Left lung (tissue), 4 donors: ENCODE measurements at regions not wholly inside any gene's neighbourhood (a gene's known extent, or its start where the extent isn't known, plus 50 kb on each side); places are given as distances from the start of the nearest gene placed in this dataset.

Experiments
- ATAC-seq: fragments of 200-7000 bp; cut with Tn5 transposase; one replicate; pipeline ENCODE4 v1.9.1; 2020; ENCODE audit warnings: moderate library complexity
- DNase-seq, 4 donors: peaks; one replicate each; pipeline ENCODE4 v3.0.0-alpha.2; 2013 to 2020
- H3K27ac ChIP-seq, 2 donors: fragments of 200-600 bp; sonication (generic) in 1 of 2; one replicate each; pipeline versions ENCODE4 v1.5.0 to v1.8.0; 2020 to 2021
- H3K27me3 ChIP-seq, 2 donors: fragments of 200-600 bp; sonication (generic) in 1 of 2; one replicate each; pipeline versions ENCODE4 v1.5.0 to v1.8.0; 2020 to 2021
- H3K36me3 ChIP-seq, 2 donors: fragments of 200-600 bp; sonication (generic) in 1 of 2; one replicate each; pipeline versions ENCODE4 v1.5.0 to v1.8.0; 2020 to 2021
- H3K4me1 ChIP-seq, 2 donors: fragments of 200-600 bp; one replicate each; pipeline ENCODE4 v1.8.0; 2021
- H3K4me3 ChIP-seq, 2 donors: fragments of 200-600 bp; sonication (generic) in 1 of 2; one replicate each; pipeline versions ENCODE4 v1.5.0 to v1.8.0; 2020 to 2021; ENCODE audit warnings: mild to moderate bottlenecking in 1 of 2
- H3K9me3 ChIP-seq, 2 donors: fragments of 200-600 bp; sonication (generic) in 1 of 2; one replicate each; pipeline versions ENCODE4 v1.5.0 to v1.8.0; 2020 to 2021
- intact Hi-C, 2 donors: fragments of 100-400 bp; cut with DNase I; formaldehyde crosslinking; loops; one replicate each; pipeline versions ENCODE4 v1.11.2 to v1.14.2; 2022
- TF ChIP-seq, protein P1 (sequence below), 2 donors: fragments of 200-600 bp; sonication (generic) in 1 of 2; IDR thresholded peaks; one replicate each; pipeline versions ENCODE4 v1.5.0 to v1.8.0; 2021; ENCODE audit warnings: antibody characterized with exemption in 2 of 2
- donor health status: DM: no; HTN: yes; CAD: no.
- donor health status: DM: no; HTN: no; CAD: no.

DNA sequence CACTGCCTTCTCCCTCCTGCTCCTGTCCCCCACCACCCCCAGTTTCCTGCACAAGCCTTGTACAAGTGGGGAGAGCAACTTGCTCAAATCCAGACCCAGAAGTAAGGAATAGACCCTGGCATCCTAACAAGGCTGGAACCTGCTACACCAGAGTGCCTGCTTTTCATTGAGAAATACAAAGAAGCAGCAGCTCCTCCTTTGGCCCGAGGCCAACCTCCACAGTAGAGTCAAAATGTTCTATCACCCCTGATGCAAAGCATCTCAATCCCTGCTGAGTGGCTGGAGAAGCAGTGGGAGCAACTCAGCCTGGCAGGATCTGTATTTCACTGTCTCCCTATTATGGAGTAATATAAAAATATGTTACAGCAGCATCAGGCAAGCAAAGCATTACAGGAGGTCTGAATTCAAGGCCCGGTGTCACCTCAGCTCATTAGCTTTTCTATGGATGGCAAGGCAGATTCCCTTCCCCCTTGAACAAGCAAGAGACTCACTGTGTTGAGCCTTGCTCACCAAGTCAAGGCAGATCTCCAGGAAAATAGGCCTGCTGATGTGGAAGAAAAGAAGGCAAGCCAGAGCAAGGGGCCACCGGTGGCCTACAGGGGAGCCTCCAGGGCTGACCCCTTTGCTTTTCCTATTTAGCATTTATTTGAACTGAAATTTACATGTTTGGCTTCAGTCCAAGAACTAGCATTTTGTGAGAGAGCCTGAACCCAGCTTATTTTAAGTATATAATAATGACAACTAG lies 186.3 kb upstream of the EGLN3 start:
- peaks cover 0 to 7% of the 10 kb centered on the region in 2 donors for H3K9me3 ChIP-seq
- TF ChIP-seq, protein P1, sequence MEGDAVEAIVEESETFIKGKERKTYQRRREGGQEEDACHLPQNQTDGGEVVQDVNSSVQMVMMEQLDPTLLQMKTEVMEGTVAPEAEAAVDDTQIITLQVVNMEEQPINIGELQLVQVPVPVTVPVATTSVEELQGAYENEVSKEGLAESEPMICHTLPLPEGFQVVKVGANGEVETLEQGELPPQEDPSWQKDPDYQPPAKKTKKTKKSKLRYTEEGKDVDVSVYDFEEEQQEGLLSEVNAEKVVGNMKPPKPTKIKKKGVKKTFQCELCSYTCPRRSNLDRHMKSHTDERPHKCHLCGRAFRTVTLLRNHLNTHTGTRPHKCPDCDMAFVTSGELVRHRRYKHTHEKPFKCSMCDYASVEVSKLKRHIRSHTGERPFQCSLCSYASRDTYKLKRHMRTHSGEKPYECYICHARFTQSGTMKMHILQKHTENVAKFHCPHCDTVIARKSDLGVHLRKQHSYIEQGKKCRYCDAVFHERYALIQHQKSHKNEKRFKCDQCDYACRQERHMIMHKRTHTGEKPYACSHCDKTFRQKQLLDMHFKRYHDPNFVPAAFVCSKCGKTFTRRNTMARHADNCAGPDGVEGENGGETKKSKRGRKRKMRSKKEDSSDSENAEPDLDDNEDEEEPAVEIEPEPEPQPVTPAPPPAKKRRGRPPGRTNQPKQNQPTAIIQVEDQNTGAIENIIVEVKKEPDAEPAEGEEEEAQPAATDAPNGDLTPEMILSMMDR (IDR thresholded peaks at IDR 0.05) = no peak
- no peak overlapping the region for H3K4me3 ChIP-seq
- no peak for DNase-seq
- H3K4me1 ChIP-seq = peaks cover 3 to 13% of the 10 kb centered on the region in 2 donors
- H3K27ac ChIP-seq = no peak overlapping the region
- peaks cover 13 to 50% of the 10 kb centered on the region in 2 donors for H3K27me3 ChIP-seq
- intact Hi-C loops = no loop called here
- no peak for ATAC-seq
- H3K36me3 ChIP-seq = no peaks in the 10 kb centered on the region

DNA sequence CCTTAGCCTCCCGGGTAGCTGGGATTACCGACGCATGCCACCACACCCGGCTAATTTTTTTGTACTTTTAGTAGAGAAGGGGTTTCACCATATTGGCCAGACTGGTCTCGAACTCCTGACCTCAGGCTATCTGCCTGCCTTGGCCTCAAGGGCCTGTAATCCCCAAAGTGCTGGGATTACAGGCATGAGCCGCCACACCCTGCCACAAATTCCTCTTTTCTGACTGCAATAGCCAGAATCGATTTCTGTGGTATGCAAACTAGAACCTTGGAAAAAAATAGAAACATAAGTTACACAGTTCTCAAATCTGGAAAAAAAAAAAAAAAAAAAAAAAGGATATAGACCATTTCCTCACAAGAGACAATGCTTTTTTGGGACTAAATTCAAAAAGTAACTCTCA lies 184.6 kb upstream of the EGLN3 start:
- no peak for DNase-seq
- Histone ChIP-seq H3K27me3 (peaks cover 13 to 67% of the 10 kb centered on the region in 2 donors), H3K36me3 (no peaks in the 10 kb centered on the region), H3K27ac (no peak overlapping the region), H3K9me3 (no peaks in the 10 kb centered on the region), H3K4me1 (peaks cover 8 to 13% of the 10 kb centered on the region in 2 donors), H3K4me3 (no peak overlapping the region)
- no peak for ATAC-seq
- TF ChIP-seq, protein P1 (IDR thresholded peaks at IDR 0.05) = no peak
- intact Hi-C loops = no loop called here

DNA sequence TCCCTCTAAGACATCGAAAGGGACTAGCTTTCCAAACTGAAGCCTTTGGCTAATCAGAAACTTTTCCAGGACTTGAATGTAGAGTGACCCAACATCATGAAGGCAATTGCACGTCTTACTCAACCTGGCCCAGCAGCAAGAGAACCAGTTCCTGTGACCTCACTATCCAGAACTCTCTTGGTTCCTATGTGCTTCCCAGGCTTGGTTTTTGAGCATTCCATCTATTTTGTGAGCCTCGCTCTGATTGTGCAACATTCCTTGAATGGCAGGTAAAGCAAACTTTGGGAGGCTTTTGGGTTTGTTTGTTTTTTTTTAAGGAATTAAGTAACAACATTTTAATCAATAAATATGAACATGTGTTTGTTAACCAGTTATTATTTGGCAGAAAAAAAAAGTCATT lies 183.6 kb upstream of the EGLN3 start:
- Histone ChIP-seq H3K36me3 (no peaks in the 10 kb centered on the region), H3K9me3 (no peaks in the 10 kb centered on the region), H3K27me3 (peaks cover 16 to 77% of the 10 kb centered on the region in 2 donors), H3K4me1 (peaks cover 5 to 6% of the 10 kb centered on the region in 2 donors), H3K4me3 (no peak overlapping the region), H3K27ac (no peak overlapping the region)
- intact Hi-C loops = no loop called here
- no peak for ATAC-seq
- TF ChIP-seq, protein P1 (IDR thresholded peaks at IDR 0.05) = no peak
- no peak for DNase-seq

DNA sequence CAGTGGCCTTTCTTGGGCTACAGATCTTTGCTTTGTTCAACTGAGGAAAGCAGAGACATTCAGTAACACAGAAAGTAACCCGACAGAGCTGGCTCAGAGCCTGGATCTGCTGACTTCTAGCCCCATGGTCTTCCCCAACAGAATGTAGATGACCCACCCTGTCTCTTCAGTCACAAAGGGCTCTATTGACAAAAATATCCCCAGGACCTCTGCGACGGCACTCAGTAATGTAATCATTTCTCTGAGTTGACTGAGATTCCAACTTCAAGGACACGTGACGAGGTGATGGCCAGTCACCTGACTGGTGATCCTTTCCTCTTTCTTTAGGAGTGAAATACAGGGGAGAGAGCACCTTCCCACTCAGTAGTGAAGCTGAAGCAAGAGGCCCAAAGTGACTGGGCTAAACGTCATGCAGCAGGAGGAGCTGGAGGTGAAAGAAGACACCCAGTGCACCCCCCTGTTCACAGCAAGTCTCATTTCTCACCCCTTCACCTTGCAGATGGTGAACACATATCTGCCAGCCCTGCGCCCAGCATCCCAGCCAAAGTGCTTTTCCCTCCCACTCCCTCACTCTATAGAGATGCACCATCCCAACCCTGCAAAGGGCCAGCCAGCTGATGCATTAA lies 179.2 kb upstream of the EGLN3 start:
- Histone ChIP-seq H3K4me3 (no peak overlapping the region), H3K36me3 (no peaks in the 10 kb centered on the region), H3K27me3 (peaks cover 16 to 97% of the 10 kb centered on the region in 2 donors), H3K4me1 (peaks cover 0 to 5% of the 10 kb centered on the region in 2 donors), H3K27ac (no peak overlapping the region), H3K9me3 (no peaks in the 10 kb centered on the region)
- TF ChIP-seq, protein P1 (IDR thresholded peaks at IDR 0.05) = no peak
- intact Hi-C loops = loop anchor here in 1 of 2 donors (10.0 kb wide), 1 partner anchor 95 kb away; no protein-coding TSS in a partner anchor
- ATAC-seq (no peak), DNase-seq (no peak)

DNA sequence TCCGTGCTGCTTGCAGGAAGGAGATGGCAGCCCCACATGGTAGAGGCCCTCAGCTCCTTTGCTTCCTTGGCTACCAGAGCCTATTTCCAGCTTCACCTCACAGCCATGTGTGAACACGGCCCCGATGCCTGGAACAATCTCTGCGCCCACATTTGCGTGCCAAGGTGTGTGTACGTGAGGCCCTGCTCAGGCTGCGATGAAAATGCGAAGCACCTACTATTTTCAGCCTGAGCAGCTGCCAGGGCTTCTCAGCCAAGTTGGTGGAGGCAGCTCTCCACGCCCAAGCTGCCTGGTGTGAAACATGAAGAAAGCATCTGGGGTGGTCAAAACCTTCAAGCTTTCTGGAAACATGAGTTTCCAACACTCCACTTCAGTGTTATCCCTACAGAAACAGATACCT lies 177.8 kb upstream of the EGLN3 start:
- intact Hi-C loops = loop anchor here in 1 of 2 donors (10.0 kb wide), 1 partner anchor 96 kb away; no protein-coding TSS in a partner anchor
- no peaks in the 10 kb centered on the region for H3K9me3 ChIP-seq
- DNase-seq (no peak), ATAC-seq (no peak)
- no peak overlapping the region for H3K4me3 ChIP-seq
- H3K4me1 ChIP-seq = peaks cover 0 to 5% of the 10 kb centered on the region in 2 donors
- TF ChIP-seq, protein P1 (IDR thresholded peaks at IDR 0.05) = no peak
- H3K27ac ChIP-seq = no peak overlapping the region
- no peaks in the 10 kb centered on the region for H3K36me3 ChIP-seq
- peaks cover 11 to 96% of the 10 kb centered on the region in 2 donors for H3K27me3 ChIP-seq
